NT2/D1 (cell line): ENCODE measurements at regions not wholly inside any gene's neighbourhood (a gene's known extent, or its start where the extent isn't known, plus 50 kb on each side); places are given as distances from the start of the nearest gene placed in this dataset.

ENCODE experiments used
- DNase-seq: peaks from one replicate; pipeline ENCODE4 v3.0.0-alpha.2; 2011; ENCODE audit warnings: low read depth, low spot score
- H3K27me3 ChIP-seq: 2 replicates; pipeline ENCODE4 v1.6.0; 2011; ENCODE audit warnings: mild to moderate bottlenecking; ENCODE audit not compliant: insufficient read length, insufficient read depth
- H3K36me3 ChIP-seq: 2 replicates; pipeline ENCODE4 v1.6.1; 2011; ENCODE audit warnings: mild to moderate bottlenecking, low read length, mixed read lengths; ENCODE audit not compliant: insufficient read depth, insufficient read length
- H3K4me1 ChIP-seq: 2 replicates; pipeline ENCODE4 v1.5.1; 2011; ENCODE audit not compliant: insufficient read depth, insufficient read length
- H3K4me3 ChIP-seq: 2 replicates; pipeline ENCODE4 v1.5.1; 2011; ENCODE audit warnings: low read depth; ENCODE audit not compliant: insufficient read length
- H3K9ac ChIP-seq: 2 replicates; pipeline ENCODE4 v1.6.0; 2011; ENCODE audit warnings: low read depth; ENCODE audit not compliant: insufficient read length
- H3K9me3 ChIP-seq: 2 replicates; pipeline ENCODE4 v1.5.1; 2011; ENCODE audit warnings: mild to moderate bottlenecking, low read length; ENCODE audit not compliant: insufficient read depth
- SUZ12 ChIP-seq: IDR thresholded peaks from 2 replicates; pipeline ENCODE4 v1.6.1; 2011; ENCODE audit not compliant: insufficient read length, insufficient read depth; ENCODE audit errors: extremely low read depth
- YY1 ChIP-seq: IDR thresholded peaks from 2 replicates; pipeline ENCODE4 v1.6.1; 2011; ENCODE audit not compliant: insufficient read length, insufficient read depth
- ZNF274 ChIP-seq: IDR thresholded peaks from 2 replicates; pipeline ENCODE4 v1.6.1; 2011; ENCODE audit warnings: mild to moderate bottlenecking, low read depth, low read length

GRCh38 chr6:10259671-10260070 lies 155.2 kb downstream of the TFAP2A start:
- Histone ChIP-seq H3K9me3 (peaks cover 11% of the 10 kb centered on the region), H3K4me3 (no peak overlapping the region), H3K27me3 (no peaks in the 10 kb centered on the region), H3K4me1 (no peaks in the 10 kb centered on the region), H3K9ac (no peak overlapping the region), H3K36me3 (no peaks in the 10 kb centered on the region)
- no peak for DNase-seq
- TF ChIP-seq YY1 = no peak
- TF ChIP-seq ZNF274 = no peak
- no peak for TF ChIP-seq SUZ12

GRCh38 chr6:10258341-10258740 lies 156.5 kb downstream of the TFAP2A start:
- Histone ChIP-seq H3K4me1 (no peaks in the 10 kb centered on the region), H3K27me3 (no peaks in the 10 kb centered on the region), H3K4me3 (no peak overlapping the region), H3K9me3 (peaks cover 11% of the 10 kb centered on the region), H3K9ac (no peak overlapping the region), H3K36me3 (no peaks in the 10 kb centered on the region)
- no peak for TF ChIP-seq ZNF274
- no peak for TF ChIP-seq YY1
- no peak for TF ChIP-seq SUZ12
- no peak for DNase-seq

- Histone ChIP-seq H3K4me1 (no peaks in the 10 kb centered on the region), H3K4me3 (no peak overlapping the region), H3K9ac (no peak overlapping the region), H3K36me3 (no peaks in the 10 kb centered on the region), H3K9me3 (peaks cover 11% of the 10 kb centered on the region), H3K27me3 (no peaks in the 10 kb centered on the region)
- no peak for DNase-seq
- TF ChIP-seq ZNF274 = no peak
Observed at GRCh38 chr6:10256113-10256690, 158.7 kb downstream of the TFAP2A start.

GRCh38 chr6:10250655-10251220 lies 164.1 kb downstream of the TFAP2A start:
- H3K36me3 ChIP-seq = no peaks in the 10 kb centered on the region
- H3K9me3 ChIP-seq = no peaks in the 10 kb centered on the region
- H3K9ac ChIP-seq = no peak overlapping the region
- DNase-seq = no peak
- no peaks in the 10 kb centered on the region for H3K27me3 ChIP-seq
- no peak overlapping the region for H3K4me3 ChIP-seq
- TF ChIP-seq YY1 (no peak), ZNF274 (no peak), SUZ12 (no peak)
- no peaks in the 10 kb centered on the region for H3K4me1 ChIP-seq

GRCh38 chr6:10248378-10248843 lies 166.5 kb downstream of the TFAP2A start:
- Histone ChIP-seq H3K36me3 (no peaks in the 10 kb centered on the region), H3K4me3 (no peak overlapping the region), H3K9me3 (no peaks in the 10 kb centered on the region), H3K27me3 (no peaks in the 10 kb centered on the region), H3K9ac (no peak overlapping the region), H3K4me1 (no peaks in the 10 kb centered on the region)
- TF ChIP-seq ZNF274 (no peak), SUZ12 (no peak), YY1 (no peak)
- no peak for DNase-seq

- no peaks in the 10 kb centered on the region for H3K9me3 ChIP-seq
- H3K4me1 ChIP-seq = no peaks in the 10 kb centered on the region
- no peak for DNase-seq
- no peaks in the 10 kb centered on the region for H3K36me3 ChIP-seq
- TF ChIP-seq SUZ12 (no peak), YY1 (no peak), ZNF274 (no peak)
- H3K27me3 ChIP-seq = no peaks in the 10 kb centered on the region
- H3K9ac ChIP-seq = no peak overlapping the region
- H3K4me3 ChIP-seq = no peak overlapping the region
Observed at GRCh38 chr6:10237298-10238038, 177.4 kb downstream of the TFAP2A start.

- no peak for DNase-seq
- H3K9me3 ChIP-seq = no peaks in the 10 kb centered on the region
Observed at GRCh38 chr6:10235344-10235743, 179.5 kb downstream of the TFAP2A start.

More at GRCh38 chr6:10235344-10235743, 179.5 kb downstream of the TFAP2A start:
- no peak overlapping the region for H3K4me3 ChIP-seq
- TF ChIP-seq ZNF274 (no peak), YY1 (no peak), SUZ12 (no peak)
- no peaks in the 10 kb centered on the region for H3K36me3 ChIP-seq
- H3K4me1 ChIP-seq = no peaks in the 10 kb centered on the region
- no peaks in the 10 kb centered on the region for H3K27me3 ChIP-seq
- no peak overlapping the region for H3K9ac ChIP-seq
